Breast epithelium (tissue), 4 donors: ENCODE measurements at regions not wholly inside any gene's neighbourhood (a gene's known extent, or its start where the extent isn't known, plus 50 kb on each side); places are given as distances from the start of the nearest gene placed in this dataset.

Experiments used
- DNase-seq, 2 donors: peaks; one replicate each; pipeline ENCODE4 v3.0.0-alpha.2; 2019; ENCODE audit warnings: low spot score in 2 of 2
- H3K27ac ChIP-seq, 2 donors: fragments of 200-600 bp; sonication (generic) in 1 of 2; one replicate each; pipeline ENCODE4 v1.5.1; 2016 to 2019; ENCODE audit warnings: mild to moderate bottlenecking in 1 of 2
- H3K27me3 ChIP-seq, 2 donors: fragments of 200-600 bp; sonication (generic) in 1 of 2; one replicate each; pipeline versions ENCODE4 v1.5.1 to v1.6.0; 2017 to 2019; ENCODE audit warnings: control low read depth in 1 of 2, mild to moderate bottlenecking in 1 of 2
- H3K36me3 ChIP-seq: fragments of 200-600 bp; one replicate; pipeline ENCODE4 v1.5.1; 2019
- H3K4me1 ChIP-seq, 2 donors: fragments of 200-600 bp; sonication (generic); one replicate each; pipeline ENCODE4 v1.5.1; 2016 to 2019; ENCODE audit warnings: control low read depth in 1 of 2
- H3K4me3 ChIP-seq, 3 donors: fragments of 200-600 bp; sonication (generic); 1 replicate in 2 of 3; 2 replicates in 1 of 3; pipeline ENCODE4 v1.5.1; 2016 to 2019; ENCODE audit warnings: mild to moderate bottlenecking in 3 of 3, moderate library complexity in 2 of 3
- H3K9me3 ChIP-seq, 2 donors: fragments of 200-600 bp; sonication (generic) in 1 of 2; one replicate each; pipeline ENCODE4 v1.5.1; 2016 to 2019; ENCODE audit warnings: control low read depth in 1 of 2
- POLR2A ChIP-seq: fragments of 450-650 bp; IDR thresholded peaks from one replicate; pipeline ENCODE4 v1.6.1; 2016; ENCODE audit warnings: antibody characterized with exemption, mild to moderate bottlenecking, moderate library complexity
- POLR2AphosphoS5 ChIP-seq, 3 donors: sonication (generic); formaldehyde crosslinking; IDR thresholded peaks; one replicate each; pipeline ENCODE4 v1.6.1; 2017; ENCODE audit warnings: antibody characterized with exemption in 3 of 3
- intact Hi-C: fragments of 100-400 bp; cut with DNase I; formaldehyde crosslinking; loops from one replicate; pipeline ENCODE4 v1.15.1; 2023; ENCODE audit warnings: low total_unique reads
- TF ChIP-seq, protein P1 (sequence below), 3 donors: fragments of 450-650 bp; IDR thresholded peaks; one replicate each; pipeline ENCODE4 v1.5.1; 2016 to 2017; ENCODE audit warnings: antibody characterized with exemption in 3 of 3, mild to moderate bottlenecking in 3 of 3, moderate library complexity in 3 of 3

DNA sequence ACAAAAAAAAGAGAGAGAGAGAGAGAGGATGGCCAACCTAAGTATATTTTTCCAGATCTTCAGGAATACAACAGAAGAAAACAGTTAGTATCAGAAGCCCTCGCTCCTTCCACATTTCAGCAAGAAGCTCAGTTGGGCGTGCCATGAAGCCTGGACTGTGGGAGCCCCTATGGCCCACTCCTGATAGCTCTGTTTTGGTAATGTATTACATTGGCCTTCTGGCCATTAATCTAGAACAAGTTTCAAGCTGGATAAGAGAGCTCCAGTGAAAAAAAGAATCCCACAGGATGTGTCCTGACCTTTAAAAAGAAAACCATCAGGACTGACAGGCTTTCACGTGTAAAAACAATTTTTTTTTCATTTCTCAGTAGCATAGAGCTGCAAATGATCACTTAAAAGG, 197.9 kb downstream of the ICOS start:
- Histone ChIP-seq H3K27ac (no peak overlapping the region), H3K4me3 (no peak overlapping the region), H3K4me1 (no peaks in the 10 kb centered on the region), H3K27me3 (no peaks in the 10 kb centered on the region), H3K36me3 (no peaks in the 10 kb centered on the region), H3K9me3 (no peaks in the 10 kb centered on the region)
- TF ChIP-seq, protein P1, sequence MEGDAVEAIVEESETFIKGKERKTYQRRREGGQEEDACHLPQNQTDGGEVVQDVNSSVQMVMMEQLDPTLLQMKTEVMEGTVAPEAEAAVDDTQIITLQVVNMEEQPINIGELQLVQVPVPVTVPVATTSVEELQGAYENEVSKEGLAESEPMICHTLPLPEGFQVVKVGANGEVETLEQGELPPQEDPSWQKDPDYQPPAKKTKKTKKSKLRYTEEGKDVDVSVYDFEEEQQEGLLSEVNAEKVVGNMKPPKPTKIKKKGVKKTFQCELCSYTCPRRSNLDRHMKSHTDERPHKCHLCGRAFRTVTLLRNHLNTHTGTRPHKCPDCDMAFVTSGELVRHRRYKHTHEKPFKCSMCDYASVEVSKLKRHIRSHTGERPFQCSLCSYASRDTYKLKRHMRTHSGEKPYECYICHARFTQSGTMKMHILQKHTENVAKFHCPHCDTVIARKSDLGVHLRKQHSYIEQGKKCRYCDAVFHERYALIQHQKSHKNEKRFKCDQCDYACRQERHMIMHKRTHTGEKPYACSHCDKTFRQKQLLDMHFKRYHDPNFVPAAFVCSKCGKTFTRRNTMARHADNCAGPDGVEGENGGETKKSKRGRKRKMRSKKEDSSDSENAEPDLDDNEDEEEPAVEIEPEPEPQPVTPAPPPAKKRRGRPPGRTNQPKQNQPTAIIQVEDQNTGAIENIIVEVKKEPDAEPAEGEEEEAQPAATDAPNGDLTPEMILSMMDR (IDR thresholded peaks at IDR 0.05): no peak
- TF ChIP-seq POLR2AphosphoS5 (IDR thresholded peaks at IDR 0.05) (no peak), POLR2A (no peak)
- intact Hi-C loops: no loop called here
- DNase-seq: no peak

DNA sequence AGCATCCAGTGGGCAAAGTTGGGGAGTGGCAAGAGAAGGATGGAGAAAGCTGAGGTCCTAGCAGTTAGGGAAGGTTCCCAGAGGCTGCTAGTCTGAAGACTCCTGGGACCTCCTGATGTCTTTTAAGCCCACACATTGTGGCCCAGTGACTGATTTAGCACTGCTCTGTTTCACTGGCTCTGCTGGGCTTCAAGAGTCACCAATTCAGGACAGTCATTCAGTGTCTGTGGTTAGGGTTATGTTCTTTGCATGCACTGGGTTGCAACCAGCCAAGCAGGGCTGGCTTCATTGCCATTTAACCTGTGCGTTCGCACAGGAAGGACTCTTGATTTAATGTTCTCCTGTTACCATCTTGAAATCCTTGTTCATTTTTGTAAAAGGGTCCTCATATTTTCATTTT, 199.2 kb downstream of the ICOS start:
- no peaks in the 10 kb centered on the region for H3K4me1 ChIP-seq
- no peak overlapping the region for H3K4me3 ChIP-seq
- intact Hi-C loops: no loop called here
- no peaks in the 10 kb centered on the region for H3K27me3 ChIP-seq
- H3K36me3 ChIP-seq: no peaks in the 10 kb centered on the region
- H3K9me3 ChIP-seq: no peaks in the 10 kb centered on the region
- no peak for DNase-seq
- no peak overlapping the region for H3K27ac ChIP-seq
- TF ChIP-seq, protein P1 (IDR thresholded peaks at IDR 0.05): no peak
- TF ChIP-seq POLR2A (no peak), POLR2AphosphoS5 (IDR thresholded peaks at IDR 0.05) (no peak)

DNA sequence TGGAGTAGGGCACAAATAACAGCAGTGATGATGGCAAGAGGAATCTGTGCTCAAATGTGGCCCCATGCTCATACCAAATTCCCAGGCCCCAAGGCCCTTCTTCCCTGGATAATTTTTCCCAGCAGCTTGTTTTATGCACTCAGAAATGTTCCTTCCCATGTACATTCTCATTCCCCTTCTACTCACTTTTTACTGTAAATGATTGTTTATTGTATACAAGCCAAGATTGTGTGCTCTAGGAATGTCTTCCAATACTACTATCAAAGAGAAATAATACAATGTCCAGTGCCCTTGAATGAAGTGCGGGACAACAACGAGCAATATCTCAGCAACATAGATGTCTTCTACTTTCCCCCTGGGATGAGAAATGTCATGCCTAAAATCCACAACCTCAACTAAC, 201.6 kb downstream of the ICOS start:
- no peaks in the 10 kb centered on the region for H3K9me3 ChIP-seq

DNA sequence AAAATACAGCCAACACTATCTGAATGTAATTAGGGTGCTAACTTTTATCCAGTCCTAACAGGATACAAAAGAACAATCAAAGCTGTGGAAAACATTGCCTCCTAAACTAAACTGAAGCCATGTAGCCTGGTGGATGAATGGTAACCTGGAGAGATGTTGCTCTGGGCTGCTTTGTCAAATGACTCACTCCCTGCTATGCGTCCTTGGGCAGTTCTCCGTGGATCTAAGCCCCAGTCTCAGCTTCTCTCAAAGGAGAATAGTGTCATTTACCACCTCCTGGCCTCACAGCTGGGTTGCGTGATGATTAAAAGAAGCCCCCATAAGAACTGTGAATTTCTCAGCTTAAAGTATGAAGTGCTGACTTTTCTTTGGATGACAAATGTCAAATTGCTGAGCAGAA, 203.7 kb downstream of the ICOS start:
- no peak for TF ChIP-seq POLR2AphosphoS5 (IDR thresholded peaks at IDR 0.05)
- TF ChIP-seq, protein P1 (IDR thresholded peaks at IDR 0.05): no peak
- TF ChIP-seq POLR2A: no peak
- Histone ChIP-seq H3K4me1 (no peaks in the 10 kb centered on the region), H3K4me3 (no peak overlapping the region), H3K36me3 (no peaks in the 10 kb centered on the region), H3K27ac (no peak overlapping the region), H3K9me3 (no peaks in the 10 kb centered on the region), H3K27me3 (no peaks in the 10 kb centered on the region)
- intact Hi-C loops: no loop called here
- no peak for DNase-seq

More for the DNA sequence above, 201.6 kb downstream of the ICOS start:
- Histone ChIP-seq H3K36me3 (no peaks in the 10 kb centered on the region), H3K27me3 (no peaks in the 10 kb centered on the region), H3K4me3 (no peak overlapping the region), H3K27ac (no peak overlapping the region), H3K4me1 (no peaks in the 10 kb centered on the region)
- intact Hi-C loops: no loop called here
- TF ChIP-seq POLR2A (no peak), POLR2AphosphoS5 (IDR thresholded peaks at IDR 0.05) (no peak)
- TF ChIP-seq, protein P1 (IDR thresholded peaks at IDR 0.05): no peak
- DNase-seq: no peak

DNA sequence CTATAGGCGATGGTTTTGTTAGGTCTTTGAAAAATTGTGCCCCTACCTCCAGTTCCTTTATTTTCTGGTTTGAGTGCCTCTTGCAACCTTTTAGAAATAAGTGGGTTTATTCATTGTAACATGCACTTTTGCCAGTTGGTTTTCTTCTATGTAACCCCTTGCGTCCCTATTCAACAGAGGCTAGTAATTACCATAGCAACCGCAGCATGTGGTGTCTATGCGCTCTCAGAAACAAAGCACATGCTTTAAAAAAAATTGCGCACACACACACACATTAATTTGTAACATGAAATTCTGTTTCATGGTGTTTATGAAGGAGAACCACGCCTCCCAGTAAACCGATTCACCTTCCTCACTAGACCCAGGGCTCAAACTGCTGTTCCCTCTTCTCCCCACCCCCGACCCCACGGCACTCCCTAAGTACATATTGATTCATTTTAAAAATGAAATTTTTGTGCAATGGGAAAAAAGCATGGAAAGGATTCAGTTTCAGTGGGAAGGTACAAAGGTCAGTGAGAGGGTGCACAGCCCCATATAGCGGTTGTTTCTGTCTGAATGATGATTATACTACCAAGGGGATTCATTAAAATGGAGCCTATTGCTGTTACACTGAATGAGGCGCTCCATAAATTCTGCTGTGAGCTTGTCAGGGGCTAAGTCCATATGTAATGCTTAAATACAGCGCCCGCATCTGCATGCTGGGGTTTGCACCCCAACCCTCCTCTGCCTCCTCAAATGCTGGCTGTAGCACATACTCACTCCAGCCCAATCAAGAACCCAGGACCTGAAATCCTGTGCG, 206.9 kb downstream of the ICOS start:
- Histone ChIP-seq H3K9me3 (no peaks in the 10 kb centered on the region), H3K4me3 (no peak overlapping the region), H3K27ac (no peak overlapping the region), H3K36me3 (no peaks in the 10 kb centered on the region), H3K4me1 (no peaks in the 10 kb centered on the region), H3K27me3 (no peaks in the 10 kb centered on the region)
- no peak for DNase-seq
- TF ChIP-seq POLR2A (no peak), POLR2AphosphoS5 (IDR thresholded peaks at IDR 0.05) (no peak)
- TF ChIP-seq, protein P1 (IDR thresholded peaks at IDR 0.05): no peak
- intact Hi-C loops: no loop called here
